OCI-LY1 (cell line): ENCODE measurements at regions not wholly inside any gene's neighbourhood (a gene's known extent, or its start where the extent isn't known, plus 50 kb on each side); places are given as distances from the start of the nearest gene placed in this dataset.

Experiments used
- H2AFZ ChIP-seq: fragments of 200-600 bp; sonication (generic), shearing (Covaris generic); 2 replicates; pipeline ENCODE4 v1.6.0; 2014; ENCODE audit warnings: antibody characterized with exemption, mild to moderate bottlenecking, low read length
- H3F3A ChIP-seq: fragments of 200-600 bp; sonication (generic), shearing (Covaris generic); 2 replicates; pipeline ENCODE4 v1.6.0; 2014; ENCODE audit warnings: mild to moderate bottlenecking, antibody characterized with exemption, low read length, moderate library complexity; ENCODE audit not compliant: insufficient read depth
- H3K27ac ChIP-seq: fragments of 200-600 bp; sonication (generic); 2 replicates; pipeline ENCODE4 v1.5.1; 2014; ENCODE audit warnings: low read length, mixed run types, mild to moderate bottlenecking, low read depth; ENCODE audit not compliant: poor library complexity, severe bottlenecking
- H3K27me3 ChIP-seq: fragments of 200-600 bp; sonication (generic); 2 replicates; pipeline ENCODE4 v1.6.0; 2014; ENCODE audit warnings: antibody characterized with exemption, mild to moderate bottlenecking, low read length, moderate library complexity; ENCODE audit not compliant: insufficient read depth
- H3K36me3 ChIP-seq: fragments of 200-600 bp; sonication (generic); 2 replicates; pipeline ENCODE4 v1.6.1; 2014; ENCODE audit warnings: mild to moderate bottlenecking, antibody characterized with exemption, low read length, moderate library complexity, mixed read lengths; ENCODE audit not compliant: insufficient read depth
- H3K4me1 ChIP-seq: fragments of 200-600 bp; sonication (generic); 2 replicates; pipeline ENCODE4 v1.5.1; 2014; ENCODE audit warnings: mild to moderate bottlenecking, low read length, moderate library complexity; ENCODE audit not compliant: insufficient read depth, severe bottlenecking
- H3K4me2 ChIP-seq: fragments of 200-600 bp; sonication (generic), shearing (Covaris generic); 2 replicates; pipeline ENCODE4 v1.6.1; 2014; ENCODE audit warnings: low read length
- H3K4me3 ChIP-seq: fragments of 200-600 bp; sonication (generic); 2 replicates; pipeline ENCODE4 v1.5.1; 2014; ENCODE audit warnings: low read length, low read depth, mild to moderate bottlenecking, mixed read lengths; ENCODE audit not compliant: poor library complexity, severe bottlenecking
- H3K79me2 ChIP-seq: fragments of 200-600 bp; shearing (Covaris generic); 2 replicates; pipeline ENCODE4 v1.6.1; 2016; ENCODE audit warnings: mixed run types, low read length, mixed read lengths; ENCODE audit not compliant: insufficient read depth
- H3K9ac ChIP-seq: fragments of 200-600 bp; sonication (generic), shearing (Covaris generic); 2 replicates; pipeline ENCODE4 v1.6.1; 2014; ENCODE audit warnings: mild to moderate bottlenecking, low read length, mixed read lengths
- H3K9me2 ChIP-seq: fragments of 200-600 bp; sonication (generic), shearing (Covaris generic); 2 replicates; pipeline ENCODE4 v1.6.1; 2014; ENCODE audit warnings: low read depth, mild to moderate bottlenecking, low read length, mixed read lengths
- H3K9me3 ChIP-seq: fragments of 200-600 bp; shearing (Covaris generic); 2 replicates; pipeline ENCODE4 v1.6.1; 2014; ENCODE audit warnings: low read length, mixed read lengths
- H4K20me1 ChIP-seq: fragments of 200-600 bp; sonication (generic), shearing (Covaris generic); 2 replicates; pipeline ENCODE4 v1.6.0; 2016; ENCODE audit warnings: mild to moderate bottlenecking, low read length; ENCODE audit not compliant: insufficient read depth
- CTCF ChIP-seq: fragments of 200-600 bp; sonication (generic), shearing (Covaris generic); IDR thresholded peaks from 2 replicates; pipeline ENCODE4 v1.5.1; 2017; ENCODE audit warnings: mild to moderate bottlenecking, antibody characterized with exemption, low read length, moderate library complexity, mixed read lengths
- EZH2 ChIP-seq: fragments of 200-600 bp; sonication (generic), shearing (Covaris generic); IDR thresholded peaks from 2 replicates; pipeline ENCODE4 v1.8.0; 2017; ENCODE audit warnings: borderline replicate concordance, mixed run types, mild to moderate bottlenecking, antibody characterized with exemption, low read length, moderate library complexity, mixed read lengths

GRCh38 chr1:90835661-90836344 lies 118.7 kb upstream of the BARHL2 start:
- no peaks in the 10 kb centered on the region for H3K36me3 ChIP-seq
- no peaks in the 10 kb centered on the region for H3K9me2 ChIP-seq
- H3F3A ChIP-seq, result no peaks in the 10 kb centered on the region
- no peak overlapping the region for H2AFZ ChIP-seq
- no peak overlapping the region for H3K9ac ChIP-seq
- no peak overlapping the region for H3K27ac ChIP-seq
- no peaks in the 10 kb centered on the region for H3K4me1 ChIP-seq
- no peaks in the 10 kb centered on the region for H3K9me3 ChIP-seq
- no peaks in the 10 kb centered on the region for H4K20me1 ChIP-seq
- no peaks in the 10 kb centered on the region for H3K79me2 ChIP-seq
- TF ChIP-seq EZH2, result no peak
- no peak for TF ChIP-seq CTCF
- H3K4me2 ChIP-seq, result no peak overlapping the region
- no peak overlapping the region for H3K4me3 ChIP-seq
- H3K27me3 ChIP-seq, result 0 out of 2 replicates have a peak, but pooled peaks cover 4% of the 10 kb centered on the region

GRCh38 chr1:90834886-90835660 lies 118.0 kb upstream of the BARHL2 start:
- Histone ChIP-seq H3K79me2 (no peaks in the 10 kb centered on the region), H2AFZ (no peak overlapping the region), H3K27ac (no peak overlapping the region), H3K4me1 (no peaks in the 10 kb centered on the region), H4K20me1 (no peaks in the 10 kb centered on the region), H3K9ac (no peak overlapping the region), H3F3A (no peaks in the 10 kb centered on the region), H3K36me3 (no peaks in the 10 kb centered on the region), H3K9me3 (no peaks in the 10 kb centered on the region), H3K4me2 (no peak overlapping the region), H3K9me2 (no peaks in the 10 kb centered on the region), H3K4me3 (no peak overlapping the region), H3K27me3 (0 out of 2 replicates have a peak, but pooled peaks cover 4% of the 10 kb centered on the region)
- TF ChIP-seq CTCF, result no peak
- no peak for TF ChIP-seq EZH2

- Histone ChIP-seq H3K27me3 (no peaks in the 10 kb centered on the region), H2AFZ (no peak overlapping the region), H4K20me1 (no peaks in the 10 kb centered on the region), H3K36me3 (no peaks in the 10 kb centered on the region), H3K27ac (no peak overlapping the region), H3F3A (no peaks in the 10 kb centered on the region), H3K79me2 (no peaks in the 10 kb centered on the region), H3K9me2 (no peaks in the 10 kb centered on the region), H3K4me3 (no peak overlapping the region), H3K9ac (no peak overlapping the region), H3K4me1 (no peaks in the 10 kb centered on the region), H3K4me2 (no peak overlapping the region), H3K9me3 (no peaks in the 10 kb centered on the region)
- TF ChIP-seq EZH2 (no peak), CTCF (no peak)
These were observed 117.3 kb upstream of the BARHL2 start for GRCh38 chr1:90834354-90834885.
